CD14-positive monocyte (primary cell): ENCODE measurements at regions not wholly inside any gene's neighbourhood (a gene's known extent, or its start where the extent isn't known, plus 50 kb on each side); places are given as distances from the start of the nearest gene placed in this dataset.

Experiments
- DNase-seq, 3 donors: peaks; one replicate each; pipeline ENCODE4 v3.0.0-alpha.2; 2011 to 2022
- H2AFZ ChIP-seq: 2 replicates; pipeline ENCODE4 v1.6.0; 2012; ENCODE audit warnings: mild to moderate bottlenecking, low read depth, low read length, inconsistent platforms; ENCODE audit not compliant: insufficient read depth, poor library complexity, severe bottlenecking
- H3K27ac ChIP-seq, 2 donors: 1 replicate in 1 of 2; 2 replicates in 1 of 2; pipeline ENCODE4 v1.5.1; 2012 to 2013; ENCODE audit warnings: low read length in 2 of 2, control low read depth in 1 of 2, inconsistent platforms in 1 of 2, low read depth in 1 of 2, mild to moderate bottlenecking in 1 of 2
- H3K27me3 ChIP-seq, 2 donors: one replicate each; pipeline versions ENCODE4 v1.6.0 to v1.6.1; 2011 to 2013; ENCODE audit warnings: low read length in 2 of 2; ENCODE audit not compliant: control insufficient read depth in 2 of 2, insufficient read depth in 2 of 2
- H3K36me3 ChIP-seq, 2 donors: replicated peaks in 1 of 2; 1 replicate in 1 of 2; 2 replicates in 1 of 2; pipeline versions ENCODE4 v1.5.1 to v1.6.1; 2012 to 2013; ENCODE audit warnings: low read length in 2 of 2, control low read depth in 1 of 2, inconsistent platforms in 1 of 2, mild to moderate bottlenecking in 1 of 2; ENCODE audit not compliant: insufficient read depth in 2 of 2, control insufficient read depth in 1 of 2
- H3K4me1 ChIP-seq, 2 donors: 1 replicate in 1 of 2; 2 replicates in 1 of 2; pipeline versions ENCODE4 v1.5.1 to v1.6.1; 2012 to 2013; ENCODE audit warnings: low read length in 2 of 2, control low read depth in 1 of 2, inconsistent platforms in 1 of 2, mild to moderate bottlenecking in 1 of 2, moderate library complexity in 1 of 2; ENCODE audit not compliant: insufficient read depth in 2 of 2, control insufficient read depth in 1 of 2
- H3K4me2 ChIP-seq: replicated peaks from 2 replicates; pipeline ENCODE3; 2012; ENCODE audit warnings: low read length, moderate library complexity, mild to moderate bottlenecking; ENCODE audit not compliant: poor library complexity, severe bottlenecking; ENCODE audit errors: extremely low read depth
- H3K4me3 ChIP-seq, 3 experiments: fragments of 200-600 bp in 1 of 3; sonication (generic) in 1 of 3; replicated peaks in 1 of 3; 1 replicate in 2 of 3; 2 replicates in 1 of 3; pipeline ENCODE4 v1.5.1; 2011 to 2013; ENCODE audit warnings: low read length in 3 of 3, mild to moderate bottlenecking in 3 of 3, control low read depth in 2 of 3, low read depth in 2 of 3, inconsistent platforms in 1 of 3, moderate library complexity in 1 of 3
- H3K79me2 ChIP-seq: 2 replicates; pipeline ENCODE4 v1.6.0; 2012; ENCODE audit warnings: mild to moderate bottlenecking, control low read depth, inconsistent platforms, low read length, moderate library complexity; ENCODE audit not compliant: insufficient read depth
- H3K9ac ChIP-seq: 2 replicates; pipeline ENCODE4 v1.6.0; 2017; ENCODE audit warnings: low read length, mild to moderate bottlenecking; ENCODE audit not compliant: insufficient read depth, poor library complexity, severe bottlenecking
- H3K9me3 ChIP-seq, 2 donors: replicated peaks in 1 of 2; 1 replicate in 1 of 2; 2 replicates in 1 of 2; pipeline versions ENCODE4 v1.5.1 to v1.6.1; 2012 to 2013; ENCODE audit warnings: low read length in 2 of 2, control low read depth in 1 of 2; ENCODE audit not compliant: control insufficient read depth in 1 of 2, insufficient read depth in 1 of 2
- H4K20me1 ChIP-seq: 2 replicates; pipeline ENCODE4 v1.6.0; 2012; ENCODE audit warnings: mild to moderate bottlenecking, low read length, control low read depth, moderate library complexity; ENCODE audit not compliant: insufficient read depth
- H3K27ac Mint-ChIP-seq, 7 donors: one replicate each; pipeline ENCODE4 v1.8.0; 2020; ENCODE audit warnings: mild to moderate bottlenecking in 7 of 7, mixed read lengths in 7 of 7, moderate library complexity in 6 of 7, inconsistent platforms in 2 of 7
- H3K27me3 Mint-ChIP-seq, 3 donors: one replicate each; pipeline ENCODE4 v1.8.0; 2021 to 2022; ENCODE audit warnings: low read depth in 3 of 3, mild to moderate bottlenecking in 3 of 3, mixed read lengths in 3 of 3, moderate library complexity in 3 of 3, inconsistent platforms in 1 of 3
- H3K36me3 Mint-ChIP-seq, 2 donors: one replicate each; pipeline ENCODE4 v1.8.0; 2020; ENCODE audit warnings: mixed read lengths in 2 of 2, inconsistent platforms in 1 of 2, mild to moderate bottlenecking in 1 of 2
- H3K4me1 Mint-ChIP-seq: one replicate; pipeline ENCODE4 v1.8.0; 2020; ENCODE audit warnings: mild to moderate bottlenecking, mixed read lengths
- H3K4me3 Mint-ChIP-seq, 2 donors: one replicate each; pipeline ENCODE4 v1.8.0; 2020; ENCODE audit warnings: mild to moderate bottlenecking in 2 of 2, mixed read lengths in 2 of 2, moderate library complexity in 1 of 2
- H3K9me3 Mint-ChIP-seq, 7 donors: one replicate each; pipeline ENCODE4 v1.8.0; 2020 to 2022; ENCODE audit warnings: mixed read lengths in 7 of 7, mild to moderate bottlenecking in 6 of 7, moderate library complexity in 6 of 7, inconsistent platforms in 2 of 7
- WGBS: methylation state at CpG from one replicate; pipeline ENCODE4 v1.1.5; 2013; ENCODE audit warnings: missing lambda C conversion rate; ENCODE audit not compliant: insufficient coverage; 5-methylcytosine and 5-hydroxymethylcytosine counted together
- intact Hi-C, 2 donors: fragments of 100-400 bp; cut with micrococcal nuclease; formaldehyde crosslinking; loops; one replicate each; pipeline versions ENCODE4 v1.15.0 to v1.15.1; 2023
- TF ChIP-seq, protein P1 (sequence below): fragments of 200-600 bp; IDR thresholded peaks from one replicate; pipeline ENCODE4 v1.8.0; 2022; ENCODE audit warnings: antibody characterized with exemption, mild to moderate bottlenecking

DNA sequence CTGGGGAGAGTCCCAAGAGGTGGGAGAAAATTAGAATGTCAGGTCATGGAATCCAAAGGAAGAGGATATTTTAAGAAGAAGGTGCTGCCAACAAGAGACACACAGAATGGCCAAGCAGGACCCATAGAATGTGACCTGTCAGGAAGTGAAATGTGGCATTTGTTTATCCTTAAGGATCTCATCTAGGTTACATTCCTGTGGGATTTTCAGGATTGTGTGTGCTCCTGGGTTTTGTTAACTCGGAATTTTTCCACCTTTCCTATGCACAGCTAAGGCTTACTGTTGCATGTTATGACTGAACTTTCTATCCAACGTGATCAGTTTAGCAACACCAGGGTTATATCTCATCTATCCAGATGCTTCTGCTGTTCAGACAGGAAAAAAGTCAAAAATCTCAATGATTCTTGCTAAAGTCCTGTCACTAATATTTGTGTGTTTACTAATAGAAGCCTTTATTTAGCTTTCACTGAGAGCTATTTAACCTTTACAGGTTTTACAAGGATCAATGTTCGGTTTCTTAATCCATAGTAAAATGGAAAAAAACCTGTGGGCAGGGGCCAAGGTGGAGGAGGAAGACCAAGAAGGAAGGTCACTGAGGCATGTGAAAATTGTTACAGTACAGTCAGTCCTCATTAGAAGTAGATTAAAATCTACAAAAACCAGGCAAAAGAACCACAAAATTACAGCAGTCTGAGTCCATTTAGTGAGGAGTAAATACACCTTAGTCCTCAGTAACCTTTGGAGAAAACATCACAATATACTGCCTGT is 437.8 kb upstream of the NPVF start:
- WGBS = no CpG with 5 or more reads among the region's 3 CpGs
- H3K36me3 ChIP-seq = no peaks in the 10 kb centered on the region
- H3K4me3 Mint-ChIP-seq = no peak overlapping the region

DNA sequence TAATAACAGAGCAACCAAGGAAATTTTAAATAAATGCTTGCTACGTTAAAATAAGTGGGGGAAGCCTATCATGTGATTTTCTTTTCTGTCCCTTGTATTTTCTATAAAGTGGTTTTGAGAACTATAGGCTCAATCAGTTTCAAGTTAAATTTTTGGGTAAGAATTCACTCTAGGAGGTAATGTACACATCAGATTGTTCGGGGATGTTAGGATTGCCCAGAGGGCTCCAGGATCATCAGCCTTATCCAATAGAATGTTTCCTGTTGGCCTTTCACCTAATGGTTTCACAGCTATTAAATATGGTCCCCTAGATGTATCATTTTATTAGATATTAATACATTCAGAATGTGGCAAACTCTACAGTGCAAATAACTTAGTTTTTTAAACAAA is 438.4 kb upstream of the NPVF start:
- no peak overlapping the region for H3K9ac ChIP-seq
- H3K36me3 ChIP-seq = no peaks in the 10 kb centered on the region
- TF ChIP-seq, protein P1, sequence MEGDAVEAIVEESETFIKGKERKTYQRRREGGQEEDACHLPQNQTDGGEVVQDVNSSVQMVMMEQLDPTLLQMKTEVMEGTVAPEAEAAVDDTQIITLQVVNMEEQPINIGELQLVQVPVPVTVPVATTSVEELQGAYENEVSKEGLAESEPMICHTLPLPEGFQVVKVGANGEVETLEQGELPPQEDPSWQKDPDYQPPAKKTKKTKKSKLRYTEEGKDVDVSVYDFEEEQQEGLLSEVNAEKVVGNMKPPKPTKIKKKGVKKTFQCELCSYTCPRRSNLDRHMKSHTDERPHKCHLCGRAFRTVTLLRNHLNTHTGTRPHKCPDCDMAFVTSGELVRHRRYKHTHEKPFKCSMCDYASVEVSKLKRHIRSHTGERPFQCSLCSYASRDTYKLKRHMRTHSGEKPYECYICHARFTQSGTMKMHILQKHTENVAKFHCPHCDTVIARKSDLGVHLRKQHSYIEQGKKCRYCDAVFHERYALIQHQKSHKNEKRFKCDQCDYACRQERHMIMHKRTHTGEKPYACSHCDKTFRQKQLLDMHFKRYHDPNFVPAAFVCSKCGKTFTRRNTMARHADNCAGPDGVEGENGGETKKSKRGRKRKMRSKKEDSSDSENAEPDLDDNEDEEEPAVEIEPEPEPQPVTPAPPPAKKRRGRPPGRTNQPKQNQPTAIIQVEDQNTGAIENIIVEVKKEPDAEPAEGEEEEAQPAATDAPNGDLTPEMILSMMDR = no peak
- H3K4me1 Mint-ChIP-seq = no peaks in the 10 kb centered on the region
- no peak overlapping the region for H3K4me2 ChIP-seq
- no peaks in the 10 kb centered on the region for H4K20me1 ChIP-seq
- no peak overlapping the region for H3K4me3 ChIP-seq
- peaks cover 0 to 1% (median 0%) of the 10 kb centered on the region in 7 donors for H3K9me3 Mint-ChIP-seq
- H3K9me3 ChIP-seq = no peaks in the 10 kb centered on the region
- no CpG with 5 or more reads among the region's 2 CpGs for WGBS
- no peak overlapping the region for H3K4me3 Mint-ChIP-seq
- no peak for DNase-seq
- no peaks in the 10 kb centered on the region for H3K4me1 ChIP-seq
- peaks cover 8 to 14% (median 13%) of the 10 kb centered on the region in 3 donors for H3K27me3 Mint-ChIP-seq
- H3K27me3 ChIP-seq = no peaks in the 10 kb centered on the region
- H3K27ac Mint-ChIP-seq = no peak overlapping the region
- no peaks in the 10 kb centered on the region for H3K36me3 Mint-ChIP-seq
- intact Hi-C loops = no loop called here
- H3K79me2 ChIP-seq = no peaks in the 10 kb centered on the region
- no peak overlapping the region for H3K27ac ChIP-seq
- no peak overlapping the region for H2AFZ ChIP-seq

More for the DNA sequence above, 437.8 kb upstream of the NPVF start:
- no peak overlapping the region for H3K4me2 ChIP-seq
- H3K9me3 ChIP-seq = no peaks in the 10 kb centered on the region
- no peak for DNase-seq
- H3K4me1 ChIP-seq = no peaks in the 10 kb centered on the region
- H3K27me3 Mint-ChIP-seq = peaks cover 8 to 13% (median 11%) of the 10 kb centered on the region in 3 donors
- H3K27ac Mint-ChIP-seq = no peak overlapping the region
- H3K27ac ChIP-seq = no peak overlapping the region
- intact Hi-C loops = no loop called here
- H3K79me2 ChIP-seq = no peaks in the 10 kb centered on the region
- no peaks in the 10 kb centered on the region for H4K20me1 ChIP-seq
- no peaks in the 10 kb centered on the region for H3K4me1 Mint-ChIP-seq
- H3K9ac ChIP-seq = no peak overlapping the region
- H2AFZ ChIP-seq = no peak overlapping the region
- peaks cover 0 to 1% (median 0%) of the 10 kb centered on the region in 7 donors for H3K9me3 Mint-ChIP-seq
- no peak overlapping the region for H3K4me3 ChIP-seq
- TF ChIP-seq, protein P1 = no peak
- H3K27me3 ChIP-seq = no peaks in the 10 kb centered on the region
- no peaks in the 10 kb centered on the region for H3K36me3 Mint-ChIP-seq
